ENCODE measurements at regions not wholly inside any gene's neighbourhood (a gene's known extent, or its start where the extent isn't known, plus 50 kb on each side); places are given as distances from the start of the nearest gene placed in this dataset.

GRCh38 chr14:39607978-39608377 is 175.7 kb upstream of the FBXO33 start:
- TF ChIP-seq CTCF (IDR thresholded peaks at IDR 0.05; ENCODE audit: poor library complexity, severe bottlenecking), result no peak
- TF ChIP-seq POLR2AphosphoS5 (IDR thresholded peaks at IDR 0.05), result no peak
- TF ChIP-seq SMC3 (conservative IDR thresholded peaks at IDR 0.05; ENCODE audit: poor library complexity), result no peak

Data from neural cell (in vitro differentiated cells).